ENCODE measurements at regions not wholly inside any gene's neighbourhood (a gene's known extent, or its start where the extent isn't known, plus 50 kb on each side); places are given as distances from the start of the nearest gene placed in this dataset. TPM values are rescaled to one million over a fixed set of nuclear protein-coding genes. Genes with fewer than 3 reads are reported as not detected.
"Not testable (repeated sequence)": the region's sequence is repeated elsewhere in the genome, so short reads cannot be mapped to it uniquely, and the experiment has no call there.

- H3K27me3 ChIP-seq (ENCODE audit: control insufficient read depth, insufficient read depth, low read length) = no peaks in the 10 kb centered on the region
- CTCF ChIA-PET = no interaction called here
- no peak overlapping the region for H3K4me3 ChIP-seq (ENCODE audit: low read depth, low read length)
- TF ChIP-seq, protein P1, sequence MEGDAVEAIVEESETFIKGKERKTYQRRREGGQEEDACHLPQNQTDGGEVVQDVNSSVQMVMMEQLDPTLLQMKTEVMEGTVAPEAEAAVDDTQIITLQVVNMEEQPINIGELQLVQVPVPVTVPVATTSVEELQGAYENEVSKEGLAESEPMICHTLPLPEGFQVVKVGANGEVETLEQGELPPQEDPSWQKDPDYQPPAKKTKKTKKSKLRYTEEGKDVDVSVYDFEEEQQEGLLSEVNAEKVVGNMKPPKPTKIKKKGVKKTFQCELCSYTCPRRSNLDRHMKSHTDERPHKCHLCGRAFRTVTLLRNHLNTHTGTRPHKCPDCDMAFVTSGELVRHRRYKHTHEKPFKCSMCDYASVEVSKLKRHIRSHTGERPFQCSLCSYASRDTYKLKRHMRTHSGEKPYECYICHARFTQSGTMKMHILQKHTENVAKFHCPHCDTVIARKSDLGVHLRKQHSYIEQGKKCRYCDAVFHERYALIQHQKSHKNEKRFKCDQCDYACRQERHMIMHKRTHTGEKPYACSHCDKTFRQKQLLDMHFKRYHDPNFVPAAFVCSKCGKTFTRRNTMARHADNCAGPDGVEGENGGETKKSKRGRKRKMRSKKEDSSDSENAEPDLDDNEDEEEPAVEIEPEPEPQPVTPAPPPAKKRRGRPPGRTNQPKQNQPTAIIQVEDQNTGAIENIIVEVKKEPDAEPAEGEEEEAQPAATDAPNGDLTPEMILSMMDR (IDR thresholded peaks at IDR 0.05; ENCODE audit: low read depth, low read length) = no peak
- DNase-seq (ENCODE audit: low read depth, low spot score) = no peak
- peaks cover 3% of the 10 kb centered on the region; the same call in 1 of the 2 replicates for H3K9me3 ChIP-seq (ENCODE audit: control insufficient read depth, insufficient read depth, low read length)
- H3K27ac ChIP-seq (ENCODE audit: low read depth, low read length) = no peak overlapping the region
- POLR2A ChIA-PET = no interaction called here
Measured at GRCh38 chrX:9401051-9401450, 63.8 kb upstream of the TBL1X start.

DNA sequence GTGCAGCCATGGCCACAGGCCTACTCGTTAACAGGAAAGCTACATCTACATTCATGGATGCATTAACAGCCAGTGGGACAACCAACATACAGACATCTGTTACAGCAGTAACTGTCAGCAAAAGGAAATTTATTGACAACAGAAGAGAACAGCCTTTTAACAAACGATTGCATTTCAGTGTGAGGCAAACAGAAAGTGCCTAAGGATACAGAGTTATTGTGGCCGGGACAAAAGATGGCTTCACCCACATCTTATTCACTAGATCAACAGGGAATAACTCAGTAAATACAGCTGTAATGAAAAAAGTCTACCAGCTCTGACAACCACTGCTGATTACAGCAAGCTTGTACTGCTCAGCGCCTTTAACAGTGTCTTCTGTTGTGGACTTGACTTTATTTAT lies 61.5 kb upstream of the TBL1X start:
- TF ChIP-seq, protein P1 (IDR thresholded peaks at IDR 0.05; ENCODE audit: low read depth, low read length) = no peak
- CTCF ChIA-PET = no interaction called here
- POLR2A ChIA-PET = interaction anchor here (0.5 kb wide), 1 partner anchor 64 kb away, joined by 4 read pairs; no protein-coding TSS in a partner anchor
- Histone ChIP-seq H3K27ac (ENCODE audit: low read depth, low read length) (no peak overlapping the region), H3K9me3 (ENCODE audit: control insufficient read depth, insufficient read depth, low read length) (peaks cover 3% of the 10 kb centered on the region; the same call in 1 of the 2 replicates), H3K27me3 (ENCODE audit: control insufficient read depth, insufficient read depth, low read length) (no peaks in the 10 kb centered on the region), H3K4me3 (ENCODE audit: low read depth, low read length) (no peak overlapping the region)
- no peak for DNase-seq (ENCODE audit: low read depth, low spot score)

DNA sequence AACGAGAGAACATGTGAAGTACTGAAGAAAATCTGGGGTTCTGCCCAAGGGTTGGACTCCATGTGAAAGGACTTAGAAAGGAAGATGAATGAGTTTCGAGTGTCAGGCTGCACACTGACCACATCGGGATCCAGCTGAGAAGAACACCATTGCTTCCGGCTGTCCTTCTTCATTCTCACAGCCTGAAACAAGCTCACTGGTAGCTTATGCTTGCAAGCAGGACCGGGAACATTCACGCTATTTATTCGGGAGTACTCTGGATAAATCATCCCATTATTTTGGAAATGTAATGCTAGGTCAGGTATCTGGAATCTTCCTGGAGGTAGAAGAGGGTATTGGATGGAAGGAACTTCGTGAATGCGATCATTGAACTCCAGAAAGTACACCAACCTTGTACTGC lies 59.2 kb upstream of the TBL1X start:
- H3K4me3 ChIP-seq (ENCODE audit: low read depth, low read length); H3K9me3 ChIP-seq (ENCODE audit: control insufficient read depth, insufficient read depth, low read length); CTCF ChIA-PET; DNase-seq (ENCODE audit: low read depth, low spot score); H3K27ac ChIP-seq (ENCODE audit: low read depth, low read length); POLR2A ChIA-PET; H3K27me3 ChIP-seq (ENCODE audit: control insufficient read depth, insufficient read depth, low read length): not testable (repeated sequence)

GRCh38 chrX:9410889-9411288 lies 54.0 kb upstream of the TBL1X start:
- H3K27me3 ChIP-seq (ENCODE audit: control insufficient read depth, insufficient read depth, low read length); CTCF ChIA-PET; POLR2A ChIA-PET; DNase-seq (ENCODE audit: low read depth, low spot score); H3K9me3 ChIP-seq (ENCODE audit: control insufficient read depth, insufficient read depth, low read length); H3K27ac ChIP-seq (ENCODE audit: low read depth, low read length); H3K4me3 ChIP-seq (ENCODE audit: low read depth, low read length): not testable (repeated sequence)

GRCh38 chrX:9411682-9412081 lies 53.2 kb upstream of the TBL1X start:
- H3K27ac ChIP-seq (ENCODE audit: low read depth, low read length); H3K9me3 ChIP-seq (ENCODE audit: control insufficient read depth, insufficient read depth, low read length); POLR2A ChIA-PET; H3K27me3 ChIP-seq (ENCODE audit: control insufficient read depth, insufficient read depth, low read length); CTCF ChIA-PET; DNase-seq (ENCODE audit: low read depth, low spot score); H3K4me3 ChIP-seq (ENCODE audit: low read depth, low read length): not testable (repeated sequence)

- POLR2A ChIA-PET = no interaction called here
- H3K27ac ChIP-seq (ENCODE audit: low read depth, low read length) = no peak overlapping the region
- no peaks in the 10 kb centered on the region for H3K27me3 ChIP-seq (ENCODE audit: control insufficient read depth, insufficient read depth, low read length)
- no peak overlapping the region for H3K4me3 ChIP-seq (ENCODE audit: low read depth, low read length)
- DNase-seq (ENCODE audit: low read depth, low spot score) = no peak
- CTCF ChIA-PET = no interaction called here
- no peaks in the 10 kb centered on the region for H3K9me3 ChIP-seq (ENCODE audit: control insufficient read depth, insufficient read depth, low read length)
- TF ChIP-seq, protein P1 (IDR thresholded peaks at IDR 0.05; ENCODE audit: low read depth, low read length) = no peak
Measured at GRCh38 chrX:9414416-9414815, 50.4 kb upstream of the TBL1X start.

Small RNAs in the stretch of these regions (small RNA-seq; reads per million reads assigned to genes)
- gene AC119618.1 (ENCODE audit: insufficient read length, low read depth) = not detected
- not detected for gene RNA5SP499 (ENCODE audit: insufficient read length, low read depth)

Measured in AG04450 (cell line).